Right lobe of liver (tissue), 6 donors: ENCODE measurements at regions not wholly inside any gene's neighbourhood (a gene's known extent, or its start where the extent isn't known, plus 50 kb on each side); places are given as distances from the start of the nearest gene placed in this dataset.
"Not testable (repeated sequence)": the region's sequence is repeated elsewhere in the genome, so short reads cannot be mapped to it uniquely, and the experiment has no call there.

Experiments
- ATAC-seq, 4 donors: fragments of 200-7000 bp; cut with Tn5 transposase; one replicate each; pipeline ENCODE4 v1.9.1; 2020; ENCODE audit warnings: mild to moderate bottlenecking in 4 of 4, moderate library complexity in 4 of 4
- DNase-seq, 3 donors: peaks; one replicate each; pipeline ENCODE4 v3.0.0-alpha.2; 2020
- H3K27ac ChIP-seq, 3 donors: fragments of 200-600 bp; one replicate each; pipeline ENCODE4 v1.8.0; 2022
- H3K27me3 ChIP-seq, 2 donors: fragments of 200-600 bp; one replicate each; pipeline ENCODE4 v1.8.0; 2022
- H3K36me3 ChIP-seq, 4 donors: fragments of 200-600 bp; sonication (generic) in 1 of 4; one replicate each; pipeline versions ENCODE4 v1.5.1 to v1.8.0; 2017 to 2022; ENCODE audit warnings: control low read depth in 1 of 4
- H3K4me1 ChIP-seq, 4 donors: fragments of 200-600 bp; sonication (generic) in 1 of 4; one replicate each; pipeline versions ENCODE4 v1.5.1 to v1.8.0; 2017 to 2022; ENCODE audit warnings: control low read depth in 1 of 4
- H3K4me3 ChIP-seq, 3 donors: fragments of 200-600 bp; one replicate each; pipeline ENCODE4 v1.8.0; 2022
- H3K9me3 ChIP-seq, 4 donors: fragments of 200-600 bp; sonication (generic) in 1 of 4; one replicate each; pipeline versions ENCODE4 v1.5.1 to v1.8.0; 2017 to 2022; ENCODE audit warnings: control low read depth in 1 of 4
- CTCF ChIP-seq, 4 donors: fragments of 200-600 bp in 3 of 4; fragments of 450-650 bp in 1 of 4; IDR thresholded peaks; one replicate each; pipeline versions ENCODE4 v1.5.1 to v1.8.0; 2016 to 2022; ENCODE audit warnings: antibody characterized with exemption in 4 of 4, mild to moderate bottlenecking in 2 of 4
- POLR2A ChIP-seq: fragments of 450-650 bp; IDR thresholded peaks from one replicate; pipeline ENCODE4 v1.6.1; 2017; ENCODE audit warnings: antibody characterized with exemption, mild to moderate bottlenecking
- WGBS: methylation state at CpG from one replicate; pipeline ENCODE4 v1.1.6; 2018; ENCODE audit warnings: low coverage, low lambda C conversion rate; ENCODE audit not compliant: insufficient coverage; ENCODE audit errors: missing lambda C conversion rate; 5-methylcytosine and 5-hydroxymethylcytosine counted together
- intact Hi-C, 2 donors: fragments of 100-400 bp; cut with DNase I; formaldehyde crosslinking; loops; one replicate each; pipeline versions ENCODE4 v1.11.2 to v1.14.1; 2022
- donor health status: DM: no; HTN: yes; CAD: no.
- donor health status: DM: no; HTN: no; CAD: no.
- donor health status: DM: no; HTN: no; CAD: no.
- donor health status: DM: no; HTN: yes; CAD: no.
- donor health status: DM: no; HTN: yes; CAD: no.

DNA sequence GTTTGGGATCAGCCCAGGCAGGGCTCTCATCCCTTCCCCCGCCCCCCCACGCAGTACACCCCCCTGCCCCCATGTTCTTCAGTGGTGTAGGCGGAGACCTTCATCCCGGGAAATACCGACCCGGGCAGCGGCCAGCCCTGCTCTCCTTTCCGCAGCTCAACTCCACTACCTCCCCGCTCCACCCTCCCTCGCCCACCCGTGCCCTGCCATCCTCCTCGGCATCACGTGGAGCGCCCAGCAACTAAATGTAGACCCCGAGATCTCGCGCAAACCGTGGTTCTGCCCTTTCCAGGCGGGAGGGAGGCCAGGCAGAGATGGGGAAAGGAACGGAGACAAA is 1932.2 kb upstream of the DEFB115 start:
- intact Hi-C loops: no loop called here
- H3K27me3 ChIP-seq: no peaks in the 10 kb centered on the region

GRCh38 chr20:29325781-29326180 is 1931.7 kb upstream of the DEFB115 start:
- intact Hi-C loops, H3K9me3 ChIP-seq, ATAC-seq, H3K27me3 ChIP-seq, DNase-seq, H3K27ac ChIP-seq, H3K4me3 ChIP-seq, H3K4me1 ChIP-seq, H3K36me3 ChIP-seq: not testable (repeated sequence)
- 44% methylated on average over 3 of the region's 17 CpGs for WGBS

More for the DNA sequence above, 1932.2 kb upstream of the DEFB115 start:
- ATAC-seq: peak in 1 of 4 donors; percentile 36
- Histone ChIP-seq H3K27ac (no peak overlapping the region), H3K36me3 (no peaks in the 10 kb centered on the region), H3K4me3 (no peak overlapping the region), H3K4me1 (no peaks in the 10 kb centered on the region), H3K9me3 (no peaks in the 10 kb centered on the region)
- DNase-seq: no peak
- TF ChIP-seq CTCF (IDR thresholded peaks at IDR 0.05) (no peak), POLR2A (no peak)
- 69% methylated on average over 20 of the region's 20 CpGs for WGBS

- Histone ChIP-seq H3K4me1 (no peaks in the 10 kb centered on the region), H3K27me3 (no peaks in the 10 kb centered on the region), H3K9me3 (no peaks in the 10 kb centered on the region), H3K36me3 (no peaks in the 10 kb centered on the region), H3K4me3 (no peak overlapping the region), H3K27ac (no peak overlapping the region)
- TF ChIP-seq POLR2A (no peak), CTCF (IDR thresholded peaks at IDR 0.05) (no peak)
- peak in 3 of 4 donors; percentile 17 to 74 (median 44) for ATAC-seq
- 60% methylated on average over 27 of the region's 27 CpGs for WGBS
- DNase-seq: no peak
- intact Hi-C loops: no loop called here
Measured at GRCh38 chr20:29326376-29327070, 1930.9 kb upstream of the DEFB115 start.

GRCh38 chr20:29327600-29328420 is 1929.7 kb upstream of the DEFB115 start:
- H3K27me3 ChIP-seq, H3K36me3 ChIP-seq, H3K4me3 ChIP-seq, H3K9me3 ChIP-seq, intact Hi-C loops, H3K27ac ChIP-seq, H3K4me1 ChIP-seq, DNase-seq, ATAC-seq: not testable (repeated sequence)
- 43% methylated on average over 28 of the region's 33 CpGs for WGBS
- peak in 1 of 4 donors; percentile 16 for TF ChIP-seq CTCF (IDR thresholded peaks at IDR 0.05)

DNA sequence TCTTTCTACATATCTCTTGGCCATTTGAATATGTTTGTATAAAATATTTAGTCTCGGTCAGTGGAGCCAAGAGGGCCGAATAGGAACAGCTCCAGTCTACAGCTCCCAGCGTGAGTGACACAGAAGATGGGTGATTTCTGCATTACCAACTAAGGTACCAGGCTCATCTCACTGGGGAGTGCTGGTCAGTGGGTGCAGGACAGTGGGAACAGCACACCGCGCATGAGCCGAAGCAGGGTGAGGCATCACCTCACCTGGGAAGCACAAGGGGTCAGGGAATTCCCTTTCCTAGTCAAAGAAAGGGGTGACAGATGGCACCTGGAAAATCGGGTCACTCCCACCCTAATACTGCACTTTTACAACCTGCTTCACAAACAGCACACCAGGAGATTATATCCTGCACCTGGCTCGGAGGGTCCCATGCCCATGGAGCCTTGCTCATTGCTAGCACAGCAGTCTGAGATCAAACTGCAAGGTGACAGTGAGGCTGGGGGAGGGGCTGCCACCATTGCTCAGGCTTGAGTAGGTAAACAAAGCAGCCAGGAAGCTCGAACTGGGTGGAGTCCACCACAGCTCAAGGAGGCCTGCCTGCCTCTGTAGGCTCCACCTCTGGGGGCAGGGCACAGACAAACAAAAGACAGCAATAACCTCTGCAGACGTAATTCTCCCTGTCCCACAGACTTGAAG is 1926.9 kb upstream of the DEFB115 start:
- H3K4me1 ChIP-seq, DNase-seq, H3K4me3 ChIP-seq, ATAC-seq, H3K9me3 ChIP-seq, H3K27me3 ChIP-seq, H3K36me3 ChIP-seq, intact Hi-C loops, H3K27ac ChIP-seq: not testable (repeated sequence)
- WGBS: 29% methylated on average over 10 of the region's 10 CpGs
